ENCODE measurements at regions not wholly inside any gene's neighbourhood (a gene's known extent, or its start where the extent isn't known, plus 50 kb on each side); places are given as distances from the start of the nearest gene placed in this dataset.

GRCh38 chr6:21431526-21431925 lies 162.0 kb upstream of the SOX4 start:
- DNase-seq (ENCODE audit: extremely low spot score) = no peak

DNA sequence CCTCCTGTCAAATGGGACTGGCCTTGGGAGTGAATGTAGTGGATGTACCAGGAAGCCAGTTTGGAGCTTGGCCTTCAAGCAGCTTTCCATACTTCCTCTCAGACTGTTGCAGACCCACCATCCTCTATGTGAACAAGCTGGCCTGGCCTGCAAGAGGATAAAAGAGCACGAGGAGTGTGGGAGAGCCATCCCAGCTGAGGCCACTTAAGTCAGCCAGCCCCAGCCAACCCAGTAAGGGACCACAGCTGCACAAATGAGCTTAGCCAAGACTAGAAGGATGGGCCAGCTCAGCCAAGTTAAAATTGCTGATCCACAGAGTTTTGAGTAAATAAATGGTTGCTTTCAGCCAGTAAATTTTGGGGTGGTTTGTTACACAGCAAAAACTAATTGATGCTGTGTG lies 156.9 kb upstream of the SOX4 start:
- Histone ChIP-seq H3K4me1 (ENCODE audit: insufficient read depth) (no peaks in the 10 kb centered on the region), H3K36me3 (ENCODE audit: insufficient read depth) (no peaks in the 10 kb centered on the region), H3K27ac (ENCODE audit: low read depth) (no peak overlapping the region), H3K4me3 (ENCODE audit: low read depth, low read length) (no peak overlapping the region)
- no peak for DNase-seq (ENCODE audit: extremely low spot score)
- WGBS = 57% methylated on average over 1 of the region's 1 CpG

More at GRCh38 chr6:21431526-21431925, 162.0 kb upstream of the SOX4 start:
- 93% methylated on average over 4 of the region's 4 CpGs for WGBS
- no peaks in the 10 kb centered on the region for H3K4me1 ChIP-seq (ENCODE audit: insufficient read depth)
- H3K27ac ChIP-seq (ENCODE audit: low read depth) = no peak overlapping the region
- no peaks in the 10 kb centered on the region for H3K36me3 ChIP-seq (ENCODE audit: insufficient read depth)
- no peak overlapping the region for H3K4me3 ChIP-seq (ENCODE audit: low read depth, low read length)

- no peak for DNase-seq (ENCODE audit: extremely low spot score)
- Histone ChIP-seq H3K4me1 (ENCODE audit: insufficient read depth) (no peaks in the 10 kb centered on the region), H3K36me3 (ENCODE audit: insufficient read depth) (no peaks in the 10 kb centered on the region), H3K4me3 (ENCODE audit: low read depth, low read length) (no peak overlapping the region), H3K27ac (ENCODE audit: low read depth) (no peak overlapping the region)
- 96% methylated on average over 2 of the region's 2 CpGs for WGBS
Measured at GRCh38 chr6:21437581-21437980, 156.0 kb upstream of the SOX4 start.

- no peaks in the 10 kb centered on the region for H3K4me1 ChIP-seq (ENCODE audit: insufficient read depth)
- WGBS = 89% methylated on average over 10 of the region's 10 CpGs
- no peak overlapping the region for H3K27ac ChIP-seq (ENCODE audit: low read depth)
Measured at GRCh38 chr6:21438237-21438985, 155.1 kb upstream of the SOX4 start.

DNA sequence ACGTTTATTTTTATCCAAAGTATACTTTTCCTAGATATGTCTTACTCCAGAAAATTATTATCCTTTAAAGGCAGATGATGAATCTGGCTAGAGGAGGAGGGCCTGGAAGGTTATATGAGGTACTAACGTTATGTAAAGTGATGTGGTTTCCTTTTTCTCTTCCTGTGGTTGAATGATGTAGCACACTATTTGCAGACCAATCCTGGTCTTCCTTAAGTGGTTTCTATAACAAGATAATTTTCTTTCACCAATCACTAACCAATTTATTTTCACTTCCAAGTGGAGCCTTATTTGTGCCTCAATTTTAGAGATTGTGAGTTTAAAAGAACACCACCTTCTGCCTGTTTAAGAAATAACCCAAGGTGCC lies 154.6 kb upstream of the SOX4 start:
- no peak for DNase-seq (ENCODE audit: extremely low spot score)
- H3K27ac ChIP-seq (ENCODE audit: low read depth) = no peak overlapping the region
- 60% methylated on average over 2 of the region's 2 CpGs for WGBS

More at GRCh38 chr6:21438237-21438985, 155.1 kb upstream of the SOX4 start:
- Histone ChIP-seq H3K4me3 (ENCODE audit: low read depth, low read length) (no peak overlapping the region), H3K36me3 (ENCODE audit: insufficient read depth) (no peaks in the 10 kb centered on the region)
- DNase-seq (ENCODE audit: extremely low spot score) = no peak

DNA sequence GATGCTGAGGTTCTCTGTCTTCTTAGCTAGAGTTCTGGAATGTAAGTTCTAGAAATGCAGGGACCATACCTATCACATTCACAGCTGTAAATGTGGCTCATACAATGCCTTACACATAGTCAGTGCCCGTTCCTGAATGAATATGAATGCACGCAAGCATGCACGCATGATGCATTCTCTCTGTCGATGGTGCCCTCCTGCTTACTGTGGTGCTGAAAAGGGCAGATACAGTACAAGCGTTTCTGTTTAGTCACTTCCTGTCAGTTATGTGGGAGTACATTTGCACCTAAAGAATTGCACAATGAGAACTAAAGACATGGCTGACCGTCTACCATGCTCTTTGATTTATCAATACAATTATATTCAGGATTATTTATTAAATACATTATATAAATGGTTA lies 152.2 kb upstream of the SOX4 start:
- H3K4me1 ChIP-seq (ENCODE audit: insufficient read depth) = no peaks in the 10 kb centered on the region
- DNase-seq (ENCODE audit: extremely low spot score) = no peak
- WGBS = 87% methylated on average over 6 of the region's 6 CpGs
- no peak overlapping the region for H3K4me3 ChIP-seq (ENCODE audit: low read depth, low read length)
- H3K36me3 ChIP-seq (ENCODE audit: insufficient read depth) = no peaks in the 10 kb centered on the region
- no peak overlapping the region for H3K27ac ChIP-seq (ENCODE audit: low read depth)

More for the DNA sequence above, 154.6 kb upstream of the SOX4 start:
- Histone ChIP-seq H3K36me3 (ENCODE audit: insufficient read depth) (no peaks in the 10 kb centered on the region), H3K4me3 (ENCODE audit: low read depth, low read length) (no peak overlapping the region), H3K4me1 (ENCODE audit: insufficient read depth) (no peaks in the 10 kb centered on the region)

DNA sequence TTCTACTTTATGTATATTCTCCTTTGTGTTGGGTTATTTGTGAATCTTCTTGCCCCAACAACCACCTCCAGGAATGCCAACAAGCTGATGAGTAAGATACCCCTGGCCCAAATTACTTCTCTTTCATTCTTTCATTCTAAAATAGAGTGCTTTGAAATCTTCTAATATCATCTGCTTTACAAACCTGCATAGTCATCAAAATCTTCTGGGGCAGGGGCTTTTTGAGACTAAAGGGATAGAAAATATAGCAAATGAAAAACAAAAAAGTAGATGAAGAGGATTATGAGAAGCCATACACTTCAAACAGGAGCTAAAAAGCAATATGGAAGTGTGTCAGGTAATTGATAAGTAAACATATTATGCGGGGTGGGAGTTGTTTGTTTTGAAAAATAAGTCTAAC lies 150.7 kb upstream of the SOX4 start:
- Histone ChIP-seq H3K27ac (ENCODE audit: low read depth) (no peak overlapping the region), H3K4me1 (ENCODE audit: insufficient read depth) (no peaks in the 10 kb centered on the region), H3K4me3 (ENCODE audit: low read depth, low read length) (no peak overlapping the region), H3K36me3 (ENCODE audit: insufficient read depth) (no peaks in the 10 kb centered on the region)
- DNase-seq (ENCODE audit: extremely low spot score) = no peak
- WGBS = 85% methylated on average over 1 of the region's 1 CpG

- DNase-seq (ENCODE audit: extremely low spot score) = no peak
- Histone ChIP-seq H3K36me3 (ENCODE audit: insufficient read depth) (no peaks in the 10 kb centered on the region), H3K4me3 (ENCODE audit: low read depth, low read length) (no peak overlapping the region), H3K27ac (ENCODE audit: low read depth) (no peak overlapping the region), H3K4me1 (ENCODE audit: insufficient read depth) (no peaks in the 10 kb centered on the region)
- 85% methylated on average over 10 of the region's 10 CpGs for WGBS
Measured at GRCh38 chr6:21444711-21445260, 148.8 kb upstream of the SOX4 start.

- whole genome bisulfite sequencing = 78% methylated on average over 5 of the region's 5 CpGs
- H3K36me3 ChIP-seq (ENCODE audit: insufficient read depth) = no peaks in the 10 kb centered on the region
- no peak for DNase-seq (ENCODE audit: extremely low spot score)
- H3K4me1 ChIP-seq (ENCODE audit: insufficient read depth) = no peaks in the 10 kb centered on the region
- H3K27ac ChIP-seq (ENCODE audit: low read depth) = no peak overlapping the region
- H3K4me3 ChIP-seq (ENCODE audit: low read depth, low read length) = no peak overlapping the region
Measured at GRCh38 chr6:21447987-21448386, 145.6 kb upstream of the SOX4 start.

DNA sequence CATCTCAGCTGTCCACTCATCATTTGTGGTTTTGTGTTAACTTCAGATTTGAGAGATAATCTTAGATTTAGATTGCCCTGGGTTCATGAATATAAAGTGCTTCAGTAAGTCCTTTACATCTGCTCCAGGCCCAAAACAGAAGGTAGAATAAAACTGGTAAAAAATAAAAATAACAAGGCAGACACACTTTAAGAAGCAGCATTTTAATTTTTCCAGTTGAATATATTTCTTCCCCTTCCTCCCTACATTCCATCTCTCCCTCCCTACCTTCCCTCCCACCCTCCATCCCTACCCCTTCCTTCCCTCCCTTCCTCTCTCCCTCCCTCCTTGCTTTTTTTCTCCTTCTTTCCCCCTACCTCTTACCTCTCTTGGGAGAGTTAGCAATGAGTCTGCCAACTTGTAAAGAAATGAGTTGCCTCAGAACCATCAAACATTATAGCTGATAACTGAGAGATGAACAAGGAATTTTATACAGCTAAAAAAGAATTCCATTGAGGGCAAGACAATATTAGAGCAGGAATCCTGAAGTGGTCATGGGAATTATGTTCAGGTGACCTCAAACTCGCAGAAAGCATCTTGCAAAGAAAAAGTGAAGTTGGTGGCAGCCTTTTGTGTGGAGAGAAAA lies 145.0 kb upstream of the SOX4 start:
- no peaks in the 10 kb centered on the region for H3K4me1 ChIP-seq (ENCODE audit: insufficient read depth)
- no peaks in the 10 kb centered on the region for H3K36me3 ChIP-seq (ENCODE audit: insufficient read depth)
- no peak overlapping the region for H3K4me3 ChIP-seq (ENCODE audit: low read depth, low read length)
- 51% methylated on average over 1 of the region's 1 CpG for WGBS
- H3K27ac ChIP-seq (ENCODE audit: low read depth) = no peak overlapping the region
- no peak for DNase-seq (ENCODE audit: extremely low spot score)

DNA sequence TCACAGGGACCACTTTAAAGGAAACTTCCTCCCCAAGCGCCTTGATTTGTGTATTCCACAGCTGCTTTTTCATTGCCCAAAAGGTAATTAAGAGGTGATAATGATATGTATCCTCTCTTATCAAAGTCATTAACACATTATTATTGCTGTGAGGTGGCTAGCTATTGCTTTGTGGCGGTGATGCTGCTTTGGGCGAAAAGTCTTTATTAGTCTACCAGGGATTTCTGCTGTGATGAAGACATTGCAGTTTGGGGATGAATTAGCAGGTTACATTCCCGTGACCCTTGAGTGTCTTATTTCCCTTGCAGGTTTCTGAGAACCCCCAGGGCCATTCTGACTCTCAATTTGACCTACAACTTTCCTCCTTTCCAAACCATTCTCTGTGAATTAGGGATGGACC lies 143.4 kb upstream of the SOX4 start:
- H3K36me3 ChIP-seq (ENCODE audit: insufficient read depth) = no peaks in the 10 kb centered on the region
- H3K27ac ChIP-seq (ENCODE audit: low read depth) = no peak overlapping the region
- no peak overlapping the region for H3K4me3 ChIP-seq (ENCODE audit: low read depth, low read length)
- WGBS = 98% methylated on average over 4 of the region's 4 CpGs
- DNase-seq (ENCODE audit: extremely low spot score) = no peak
- H3K4me1 ChIP-seq (ENCODE audit: insufficient read depth) = no peaks in the 10 kb centered on the region

DNA sequence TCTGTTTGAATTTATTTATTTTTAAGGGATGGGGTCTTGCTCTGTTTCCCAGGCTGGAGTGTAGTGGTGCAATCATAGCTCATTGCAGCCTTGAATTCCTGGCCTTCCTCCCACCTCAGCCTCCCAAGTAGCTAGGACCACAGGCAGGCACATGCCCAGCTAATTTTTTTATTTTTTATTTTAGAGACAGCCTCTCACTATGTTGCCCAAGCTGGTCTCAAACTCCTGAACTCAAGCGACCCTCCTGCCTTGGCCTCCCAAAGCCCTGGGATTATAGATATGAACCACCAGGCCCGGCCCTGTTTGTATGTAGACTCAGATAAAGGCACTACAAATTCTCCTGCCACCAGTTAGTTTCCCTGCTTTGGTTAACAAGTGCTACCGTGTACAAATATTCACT lies 142.9 kb upstream of the SOX4 start:
- no peaks in the 10 kb centered on the region for H3K36me3 ChIP-seq (ENCODE audit: insufficient read depth)
- no peak overlapping the region for H3K4me3 ChIP-seq (ENCODE audit: low read depth, low read length)
- H3K27ac ChIP-seq (ENCODE audit: low read depth) = no peak overlapping the region
- no peaks in the 10 kb centered on the region for H3K4me1 ChIP-seq (ENCODE audit: insufficient read depth)
- 88% methylated on average over 3 of the region's 3 CpGs for WGBS
- no peak for DNase-seq (ENCODE audit: extremely low spot score)

DNA sequence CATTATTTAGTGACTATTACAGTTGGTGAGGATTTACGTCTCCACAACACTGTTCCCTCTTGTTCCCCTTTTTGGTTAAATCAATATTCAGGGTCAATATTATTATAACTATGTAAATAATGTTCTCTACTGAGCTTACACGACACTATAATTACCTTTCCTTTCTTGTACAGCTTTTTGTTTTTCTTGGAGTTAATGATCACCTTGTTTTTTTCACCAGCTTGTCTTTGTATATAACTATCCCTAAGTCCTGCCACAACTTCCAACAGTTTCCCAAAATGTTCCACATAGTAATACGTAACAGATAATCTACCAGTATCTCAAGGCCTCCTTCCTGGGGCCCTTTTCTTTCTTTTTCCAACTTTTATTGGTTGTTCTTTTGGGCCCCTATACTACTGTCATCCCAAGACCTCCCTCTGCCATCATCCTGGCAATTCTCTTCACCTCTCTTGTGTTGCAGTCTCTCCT lies 142.0 kb upstream of the SOX4 start:
- Histone ChIP-seq H3K4me3 (ENCODE audit: low read depth, low read length) (no peak overlapping the region), H3K27ac (ENCODE audit: low read depth) (no peak overlapping the region), H3K4me1 (ENCODE audit: insufficient read depth) (no peaks in the 10 kb centered on the region), H3K36me3 (ENCODE audit: insufficient read depth) (no peaks in the 10 kb centered on the region)
- DNase-seq (ENCODE audit: extremely low spot score) = no peak
- 74% methylated on average over 3 of the region's 3 CpGs for WGBS

GRCh38 chr6:21454262-21454661 lies 139.3 kb upstream of the SOX4 start:
- Histone ChIP-seq H3K27ac (ENCODE audit: low read depth) (no peak overlapping the region), H3K4me3 (ENCODE audit: low read depth, low read length) (no peak overlapping the region), H3K4me1 (ENCODE audit: insufficient read depth) (no peaks in the 10 kb centered on the region), H3K36me3 (ENCODE audit: insufficient read depth) (no peaks in the 10 kb centered on the region)
- WGBS = 77% methylated on average over 2 of the region's 2 CpGs
- DNase-seq (ENCODE audit: extremely low spot score) = no peak

Measured in urinary bladder (tissue), 3 donors.